A549 (cell line): ENCODE measurements at regions not wholly inside any gene's neighbourhood (a gene's known extent, or its start where the extent isn't known, plus 50 kb on each side); places are given as distances from the start of the nearest gene placed in this dataset.

Source experiments
- ATAC-seq, 2 experiments: fragments of 200-7000 bp in 1 of 2; fragments of >200 bp in 1 of 2; cut with Nextera tagmentation in 1 of 2; cut with Tn5 transposase in 1 of 2; 3 replicates each; pipeline versions ENCODE4 v1.8.0 to v1.9.1; 2018 to 2020; ENCODE audit warnings: mild to moderate bottlenecking in 1 of 2, moderate library complexity in 1 of 2
- CTCF ChIA-PET: fragments of 300-600 bp; sonication (Branson Sonifier 250); formaldehyde crosslinking; extraction: SDS; loops from one replicate; lab custom pipeline; 2021; ENCODE audit warnings: antibody characterized with exemption, inconsistent platforms; lab: Yijun Ruan, JAX
- POLR2A ChIA-PET: fragments of 350-600 bp; formaldehyde crosslinking; extraction: SDS; loops from one replicate; lab custom pipeline; 2021; ENCODE audit warnings: antibody characterized with exemption, inconsistent platforms; lab: Yijun Ruan, JAX
- DNase-seq, 2 experiments: peaks; one replicate each; pipeline versions ENCODE4 v3.0.0 to v3.0.0-alpha.2; 2011 to 2016; ENCODE audit warnings: low read depth in 1 of 2, low spot score in 1 of 2
- FAIRE-seq: peaks from 2 replicates; lab custom pipeline; 2011; peaks lifted over from hg19 to GRCh38; lab: Jason Lieb, UNC
- H3K27ac ChIP-seq, 2 experiments: fragments of >200 bp; sonication (Bioruptor Twin); formaldehyde crosslinking; 3 replicates each; pipeline ENCODE4 v1.5.1; 2016 to 2017
- H3K4me1 ChIP-seq: fragments of >200 bp; sonication (Bioruptor Twin); formaldehyde crosslinking; 3 replicates; pipeline ENCODE4 v1.6.1; 2016
- H3K4me2 ChIP-seq: fragments of >200 bp; sonication (Bioruptor Twin); formaldehyde crosslinking; 3 replicates; pipeline ENCODE4 v1.6.1; 2016
- H3K4me3 ChIP-seq: fragments of >200 bp; sonication (Bioruptor Twin); formaldehyde crosslinking; 3 replicates; pipeline ENCODE4 v1.5.1; 2016
- H3K9me3 ChIP-seq: fragments of >200 bp; sonication (Bioruptor Twin); formaldehyde crosslinking; 3 replicates; pipeline ENCODE4 v1.6.1; 2016
- CEBPB ChIP-seq, 2 experiments: fragments of >200 bp in 1 of 2; sonication (Bioruptor Twin) in 1 of 2; formaldehyde crosslinking in 1 of 2; IDR thresholded peaks; 2 replicates each; pipeline ENCODE4 v1.6.1; 2012 to 2016
- CHD2 ChIP-seq: fragments of 150-350 bp; IDR thresholded peaks from 2 replicates; pipeline ENCODE4 v1.6.1; 2014; ENCODE audit warnings: low read length; ENCODE audit not compliant: partially characterized antibody
- CTCF ChIP-seq: fragments of >200 bp; sonication (Bioruptor Twin); formaldehyde crosslinking; IDR thresholded peaks from 3 replicates; pipeline ENCODE4 v1.5.1; 2016
- EHMT2 ChIP-seq: fragments of 200-600 bp; sonication (generic); IDR thresholded peaks from 2 replicates; pipeline ENCODE4 v1.6.1; 2016; ENCODE audit warnings: antibody characterized with exemption, low read depth, mild to moderate bottlenecking, moderate library complexity
- EP300 ChIP-seq, 2 experiments: fragments of >200 bp; sonication (Bioruptor Twin); formaldehyde crosslinking; IDR thresholded peaks; 2 replicates in 1 of 2; 3 replicates in 1 of 2; pipeline ENCODE4 v1.6.1; 2016 to 2017
- FOSL2 ChIP-seq, 2 experiments: fragments of 450-650 bp in 1 of 2; fragments of >200 bp in 1 of 2; sonication (Bioruptor Twin) in 1 of 2; formaldehyde crosslinking; IDR thresholded peaks; 2 replicates each; pipeline versions ENCODE4 v1.5.0 to v1.6.1; 2016 to 2020; ENCODE audit warnings: mild to moderate bottlenecking in 1 of 2, moderate library complexity in 1 of 2
- FOXS1 ChIP-seq: fragments of 250-450 bp; sonication (Bioruptor Pico); IDR thresholded peaks from 2 replicates; pipeline ENCODE4 v1.5.0; 2020; ENCODE audit warnings: mild to moderate bottlenecking, moderate library complexity
- GATA3 ChIP-seq: IDR thresholded peaks from 2 replicates; pipeline ENCODE4 v1.6.1; 2012; ENCODE audit warnings: borderline replicate concordance
- HES2 ChIP-seq: fragments of >200 bp; sonication (Bioruptor Twin); formaldehyde crosslinking; IDR thresholded peaks from 2 replicates; pipeline ENCODE4 v1.6.1; 2016
- HMGXB4 ChIP-seq: fragments of 250-450 bp; sonication (Bioruptor Pico); IDR thresholded peaks from 2 replicates; pipeline ENCODE4 v1.5.0; 2021; ENCODE audit warnings: mild to moderate bottlenecking, moderate library complexity, borderline replicate concordance
- HOXA7 ChIP-seq: fragments of 250-450 bp; sonication (Bioruptor Pico); IDR thresholded peaks from 2 replicates; pipeline ENCODE4 v1.5.0; 2020; ENCODE audit warnings: mild to moderate bottlenecking, moderate library complexity
- HOXB13 ChIP-seq: fragments of 250-450 bp; sonication (Bioruptor Pico); IDR thresholded peaks from 2 replicates; pipeline ENCODE4 v1.5.0; 2020; ENCODE audit warnings: low read depth, mild to moderate bottlenecking, moderate library complexity
- JUN ChIP-seq, 2 experiments: fragments of >200 bp; sonication (Bioruptor Twin); formaldehyde crosslinking; IDR thresholded peaks; 2 replicates in 1 of 2; 3 replicates in 1 of 2; pipeline ENCODE4 v1.6.1; 2016 to 2017
- JUNB ChIP-seq: fragments of >200 bp; sonication (Bioruptor Twin); formaldehyde crosslinking; IDR thresholded peaks from 2 replicates; pipeline ENCODE4 v1.6.1; 2016
- KDM1A ChIP-seq: fragments of 200-600 bp; sonication (generic); IDR thresholded peaks from 2 replicates; pipeline ENCODE4 v1.6.1; 2016; ENCODE audit warnings: low read depth, mild to moderate bottlenecking
- KDM5A ChIP-seq: fragments of 200-600 bp; sonication (generic); IDR thresholded peaks from 2 replicates; pipeline ENCODE4 v1.6.1; 2016; ENCODE audit warnings: antibody characterized with exemption, mild to moderate bottlenecking
- MAFK ChIP-seq: fragments of 450-650 bp; IDR thresholded peaks from 2 replicates; pipeline ENCODE4 v1.6.1; 2014; ENCODE audit not compliant: partially characterized antibody
- MAX ChIP-seq: IDR thresholded peaks from 2 replicates; pipeline ENCODE4 v1.6.1; 2012
- MAZ ChIP-seq: fragments of 150-350 bp; IDR thresholded peaks from 2 replicates; pipeline ENCODE4 v1.6.1; 2014; ENCODE audit warnings: antibody characterized with exemption, low read depth, low read length, borderline replicate concordance
- NFE2L2 ChIP-seq: fragments of 150-350 bp; conservative IDR thresholded peaks from 2 replicates; pipeline ENCODE4 v1.6.1; 2014; ENCODE audit warnings: low read length
- NPAS2 ChIP-seq: fragments of 250-450 bp; sonication (Bioruptor Pico); IDR thresholded peaks from 2 replicates; pipeline ENCODE4 v1.8.0; 2022; ENCODE audit warnings: mild to moderate bottlenecking, moderate library complexity, borderline replicate concordance
- POLR2A ChIP-seq: IDR thresholded peaks from 2 replicates; pipeline ENCODE4 v1.6.1; 2012; ENCODE audit warnings: mild to moderate bottlenecking, low read length
- POLR2AphosphoS2 ChIP-seq: conservative IDR thresholded peaks from 2 replicates; pipeline ENCODE4 v1.6.1; 2012; ENCODE audit warnings: low read length, improper control_type of control experiment, inconsistent platforms
- RAD21 ChIP-seq, 2 experiments: fragments of >200 bp in 1 of 2; sonication (Bioruptor Twin) in 1 of 2; formaldehyde crosslinking in 1 of 2; IDR thresholded peaks in 1 of 2; conservative IDR thresholded peaks in 1 of 2; 2 replicates in 1 of 2; 3 replicates in 1 of 2; pipeline ENCODE4 v1.6.1; 2012 to 2018; ENCODE audit warnings: inconsistent platforms in 1 of 2
- RARB ChIP-seq: fragments of 250-450 bp; sonication (Bioruptor Pico); IDR thresholded peaks from 2 replicates; pipeline ENCODE4 v1.8.0; 2021; ENCODE audit warnings: mild to moderate bottlenecking, moderate library complexity
- RCOR1 ChIP-seq: fragments of 150-350 bp; IDR thresholded peaks from 2 replicates; pipeline ENCODE4 v1.6.1; 2014; ENCODE audit warnings: antibody characterized with exemption, low read length, low read depth
- RFX5 ChIP-seq: fragments of 450-650 bp; IDR thresholded peaks from 2 replicates; pipeline ENCODE4 v1.7.1; 2014; ENCODE audit warnings: antibody characterized with exemption, mild to moderate bottlenecking, moderate library complexity
- SREBF2 ChIP-seq: fragments of 450-650 bp; IDR thresholded peaks from 2 replicates; pipeline ENCODE4 v1.6.1; 2014; ENCODE audit warnings: mild to moderate bottlenecking, moderate library complexity
- ZFP36 ChIP-seq: fragments of 450-650 bp; IDR thresholded peaks from 2 replicates; pipeline ENCODE4 v1.6.1; 2014; ENCODE audit warnings: borderline replicate concordance; ENCODE audit not compliant: partially characterized antibody
- WGBS: methylation state at CpG from one replicate; pipeline ENCODE4 v1.1.6; 2017; ENCODE audit errors: missing lambda C conversion rate; 5-methylcytosine and 5-hydroxymethylcytosine counted together

GRCh38 chr11:56916162-56916561 is 72.6 kb upstream of the OR5AK2 start:
- Histone ChIP-seq H3K9me3 (peaks cover 46% of the 10 kb centered on the region), H3K4me2 (no peak overlapping the region), H3K27ac (peak overlapping the region; percentile 42 to 68), H3K4me3 (no peak overlapping the region), H3K4me1 (peaks cover 14% of the 10 kb centered on the region)
- no peak for DNase-seq
- FAIRE-seq = no peak
- CTCF ChIA-PET = no interaction called here
- ATAC-seq = no peak
- POLR2A ChIA-PET = no interaction called here
- WGBS = 65% methylated on average over 5 of the region's 5 CpGs
- TF ChIP-seq RCOR1 (no peak), CHD2 (no peak), KDM1A (no peak), MAZ (no peak), SREBF2 (no peak), HOXA7 (CRISPR knock-in tag) (no peak), RFX5 (no peak), POLR2A (no peak), ZFP36 (no peak), HMGXB4 (CRISPR knock-in tag) (no peak), NPAS2 (CRISPR knock-in tag) (no peak), JUN (IDR thresholded peaks at IDR 0.05) (no peak)
- TF ChIP-seq, all 56 proteins: peak for 0

GRCh38 chr11:56911312-56911711 is 77.4 kb upstream of the OR5AK2 start:
- FAIRE-seq = peak; percentile 67
- peak overlapping the region; percentile 95 to 100 for H3K27ac ChIP-seq
- TF ChIP-seq NFE2L2 (no peak), SREBF2 (no peak), FOXS1 (no peak), KDM5A (no peak), JUNB (peak; percentile 20; the same call in 1 of the 2 replicates), HES2 (0 out of 2 replicates have a peak, but pooled peaks have one; percentile 14), CEBPB (IDR thresholded peaks at IDR 0.05) (peak in 1 of 2 experiments; percentile 29; a peak in 1 of 4 replicates), MAX (peak; percentile 20; the same call in 1 of the 2 replicates), GATA3 (0 out of 2 replicates have a peak, but pooled peaks have one; percentile 20), EP300 (IDR thresholded peaks at IDR 0.05) (peak; percentile 53 to 57; a peak in 3 of 5 replicates)
- H3K4me3 ChIP-seq = peak overlapping the region; percentile 13; the same call in 1 of the 3 replicates
- peaks cover 42% of the 10 kb centered on the region for H3K9me3 ChIP-seq
- H3K4me1 ChIP-seq = peaks cover 42% of the 10 kb centered on the region
- WGBS = 23% methylated on average over 5 of the region's 5 CpGs
- ChIA-PET POLR2A (interaction anchor here (0.5 to 2.6 kb wide), 5 partner anchors 63 to 411 kb away, joined by 3 to 17 read pairs (median 13); no protein-coding TSS in a partner anchor), CTCF (interaction anchor here (0.9 to 4.7 kb wide), 5 partner anchors 11 to 338 kb away, joined by 3 to 44 read pairs (median 5); no protein-coding TSS in a partner anchor)
- DNase-seq = peak in 1 of 2 experiments; percentile 73
- peak overlapping the region; percentile 83 for H3K4me2 ChIP-seq
- peak; percentile 9 to 41; a peak in 3 of 6 replicates for ATAC-seq

GRCh38 chr11:56910785-56911184 is 77.9 kb upstream of the OR5AK2 start:
- H3K27ac ChIP-seq = peak overlapping the region; percentile 95 to 100
- peak overlapping the region; percentile 83 for H3K4me2 ChIP-seq
- peak; percentile 66 to 72 for ATAC-seq
- peaks cover 48% of the 10 kb centered on the region for H3K4me1 ChIP-seq
- CTCF ChIA-PET = interaction anchor here (0.7 to 4.7 kb wide), 7 partner anchors 12 to 339 kb away, joined by 3 to 44 read pairs (median 4); no protein-coding TSS in a partner anchor
- no peak for FAIRE-seq
- WGBS = 6% methylated on average over 9 of the region's 9 CpGs
- DNase-seq = peak; percentile 49 to 78
- POLR2A ChIA-PET = interaction anchor here (0.5 to 2.6 kb wide), 6 partner anchors 22 to 412 kb away, joined by 3 to 17 read pairs (median 11); no protein-coding TSS in a partner anchor
- peak overlapping the region; percentile 13; the same call in 1 of the 3 replicates for H3K4me3 ChIP-seq
- peaks cover 40% of the 10 kb centered on the region for H3K9me3 ChIP-seq
- TF ChIP-seq MAFK (no peak), HMGXB4 (CRISPR knock-in tag) (no peak), CTCF (no peak), RFX5 (no peak), HOXB13 (CRISPR knock-in tag) (peak; percentile 74), RARB (CRISPR knock-in tag) (0 out of 2 replicates have a peak, but pooled peaks have one; percentile 58), FOSL2 (IDR thresholded peaks at IDR 0.05) (peak; percentile 67; the same call in 1 of the 2 replicates), FOSL2 (CRISPR knock-in tag; IDR thresholded peaks at IDR 0.05) (peak; percentile 96), RAD21 (conservative IDR thresholded peaks at IDR 0.05 in 1 of 2, IDR thresholded peaks at IDR 0.05 in 1 of 2) (peak in 1 of 2 experiments; percentile 28; a peak in 2 of 5 replicates), EHMT2 (no peak), POLR2AphosphoS2 (no peak), JUN (IDR thresholded peaks at IDR 0.05) (no peak), CHD2 (no peak)
